ENCODE measurements at regions not wholly inside any gene's neighbourhood (a gene's known extent, or its start where the extent isn't known, plus 50 kb on each side); places are given as distances from the start of the nearest gene placed in this dataset.

DNA sequence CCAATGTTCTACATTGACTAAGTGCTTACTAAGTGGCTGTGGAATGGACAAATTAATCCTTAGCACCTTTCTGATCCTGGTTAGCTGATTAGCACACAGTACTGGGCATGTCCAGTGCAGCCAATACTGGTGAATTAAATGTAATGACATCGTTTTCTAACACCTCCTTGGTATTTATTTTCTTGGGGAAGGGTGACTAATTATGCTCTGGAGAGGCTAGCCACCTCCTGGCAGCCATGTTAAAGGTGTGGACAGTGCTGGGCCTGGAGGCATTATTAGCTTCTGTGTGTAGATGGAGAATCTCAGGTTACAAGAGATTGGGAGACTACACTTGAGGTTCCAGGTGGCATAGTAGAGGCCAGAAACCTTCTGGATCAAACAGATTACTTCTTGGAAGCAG, 230.9 kb upstream of the DDHD1 start:
- Histone ChIP-seq H3K36me3 (ENCODE audit: low read depth) (no peaks in the 10 kb centered on the region), H3K9me2 (ENCODE audit: insufficient read depth) (no peaks in the 10 kb centered on the region), H3K4me3 (no peak overlapping the region), H3K79me2 (ENCODE audit: low read depth) (no peaks in the 10 kb centered on the region), H3K27ac (no peak overlapping the region), H4K20me1 (ENCODE audit: insufficient read depth) (no peaks in the 10 kb centered on the region), H3F3A (ENCODE audit: insufficient read depth, low read depth) (no peaks in the 10 kb centered on the region), H2AFZ (no peak overlapping the region), H3K4me2 (no peak overlapping the region), H3K9me3 (ENCODE audit: insufficient read depth, low read depth) (no peaks in the 10 kb centered on the region), H3K4me1 (replicated peaks; ENCODE audit: insufficient read depth) (no peaks in the 10 kb centered on the region), H3K27me3 (ENCODE audit: insufficient read depth, low read depth) (peaks cover 9% of the 10 kb centered on the region; the same call in 1 of the 2 replicates)
- BruUV-seq (replicated peaks) = no TSS peak
- TF ChIP-seq EZH2 (IDR thresholded peaks at IDR 0.05; ENCODE audit: low read depth) = no peak
- TF ChIP-seq, protein P1, sequence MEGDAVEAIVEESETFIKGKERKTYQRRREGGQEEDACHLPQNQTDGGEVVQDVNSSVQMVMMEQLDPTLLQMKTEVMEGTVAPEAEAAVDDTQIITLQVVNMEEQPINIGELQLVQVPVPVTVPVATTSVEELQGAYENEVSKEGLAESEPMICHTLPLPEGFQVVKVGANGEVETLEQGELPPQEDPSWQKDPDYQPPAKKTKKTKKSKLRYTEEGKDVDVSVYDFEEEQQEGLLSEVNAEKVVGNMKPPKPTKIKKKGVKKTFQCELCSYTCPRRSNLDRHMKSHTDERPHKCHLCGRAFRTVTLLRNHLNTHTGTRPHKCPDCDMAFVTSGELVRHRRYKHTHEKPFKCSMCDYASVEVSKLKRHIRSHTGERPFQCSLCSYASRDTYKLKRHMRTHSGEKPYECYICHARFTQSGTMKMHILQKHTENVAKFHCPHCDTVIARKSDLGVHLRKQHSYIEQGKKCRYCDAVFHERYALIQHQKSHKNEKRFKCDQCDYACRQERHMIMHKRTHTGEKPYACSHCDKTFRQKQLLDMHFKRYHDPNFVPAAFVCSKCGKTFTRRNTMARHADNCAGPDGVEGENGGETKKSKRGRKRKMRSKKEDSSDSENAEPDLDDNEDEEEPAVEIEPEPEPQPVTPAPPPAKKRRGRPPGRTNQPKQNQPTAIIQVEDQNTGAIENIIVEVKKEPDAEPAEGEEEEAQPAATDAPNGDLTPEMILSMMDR (conservative IDR thresholded peaks at IDR 0.05) = no peak
- intact Hi-C loops (cut with micrococcal nuclease; ENCODE audit: unreplicated experiment) = no loop called here
- DNase-seq = no peak
- CTCF ChIA-PET = no interaction called here
- POLR2A ChIA-PET (ENCODE audit: unreplicated experiment) = no interaction called here

DNA sequence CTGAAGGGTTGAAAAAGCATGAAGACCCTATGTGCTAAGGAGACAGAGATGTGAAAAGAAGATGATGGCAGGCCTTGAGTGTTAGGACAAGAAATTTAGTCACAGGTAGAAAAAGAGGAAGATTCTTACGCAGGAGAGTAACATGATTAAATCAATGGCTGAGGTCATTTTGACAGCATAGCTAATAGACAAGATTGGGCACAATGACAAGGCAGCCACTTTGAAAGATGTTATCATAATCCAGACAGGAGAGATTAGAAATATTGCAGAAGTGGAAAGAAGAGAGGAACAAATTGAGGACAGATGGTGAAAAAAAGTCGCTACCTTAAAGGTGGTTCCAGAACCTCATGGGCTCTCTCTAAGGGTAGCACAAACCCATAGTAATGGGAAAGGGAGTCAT, 228.8 kb upstream of the DDHD1 start:
- H3K79me2 ChIP-seq (ENCODE audit: low read depth) = no peaks in the 10 kb centered on the region
- ChIA-PET CTCF (no interaction called here), POLR2A (ENCODE audit: unreplicated experiment) (no interaction called here)
- intact Hi-C loops (cut with micrococcal nuclease; ENCODE audit: unreplicated experiment) = no loop called here
- no peak for DNase-seq
- H3K4me1 ChIP-seq (replicated peaks; ENCODE audit: insufficient read depth) = no peaks in the 10 kb centered on the region
- no peaks in the 10 kb centered on the region for H3F3A ChIP-seq (ENCODE audit: insufficient read depth, low read depth)
- H3K4me2 ChIP-seq = no peak overlapping the region
- no peaks in the 10 kb centered on the region for H3K9me2 ChIP-seq (ENCODE audit: insufficient read depth)
- H3K27me3 ChIP-seq (ENCODE audit: insufficient read depth, low read depth) = no peaks in the 10 kb centered on the region
- H3K36me3 ChIP-seq (ENCODE audit: low read depth) = no peaks in the 10 kb centered on the region
- no peak overlapping the region for H3K27ac ChIP-seq
- TF ChIP-seq, protein P1 (conservative IDR thresholded peaks at IDR 0.05) = no peak
- no peak for TF ChIP-seq EZH2 (IDR thresholded peaks at IDR 0.05; ENCODE audit: low read depth)
- no peak overlapping the region for H2AFZ ChIP-seq
- no TSS peak for BruUV-seq (replicated peaks)
- H4K20me1 ChIP-seq (ENCODE audit: insufficient read depth) = no peaks in the 10 kb centered on the region
- H3K9me3 ChIP-seq (ENCODE audit: insufficient read depth, low read depth) = no peaks in the 10 kb centered on the region
- no peak overlapping the region for H3K4me3 ChIP-seq

DNA sequence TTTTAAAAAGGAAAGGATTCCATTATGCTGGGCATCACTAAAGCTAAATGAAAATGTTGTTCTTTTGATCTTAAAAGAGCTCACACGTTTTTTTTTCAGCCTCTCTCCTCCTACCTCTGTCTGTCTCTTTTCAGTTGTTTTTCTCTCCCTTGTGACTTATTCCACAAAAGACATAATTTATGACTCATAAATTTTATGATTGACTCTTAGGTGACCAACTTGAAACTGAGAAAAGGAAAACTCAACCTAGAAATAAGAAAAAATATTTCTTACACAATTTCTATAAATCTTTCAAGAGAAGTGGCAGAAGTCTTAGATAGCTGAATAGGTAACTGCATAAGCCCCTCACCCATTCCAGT, 227.7 kb upstream of the DDHD1 start:
- no peak overlapping the region for H2AFZ ChIP-seq
- H3K27me3 ChIP-seq (ENCODE audit: insufficient read depth, low read depth) = no peaks in the 10 kb centered on the region
- H3K27ac ChIP-seq = no peak overlapping the region
- TF ChIP-seq, protein P1 (conservative IDR thresholded peaks at IDR 0.05) = no peak
- TF ChIP-seq EZH2 (IDR thresholded peaks at IDR 0.05; ENCODE audit: low read depth) = no peak
- H3K4me3 ChIP-seq = no peak overlapping the region
- H3F3A ChIP-seq (ENCODE audit: insufficient read depth, low read depth) = no peaks in the 10 kb centered on the region
- POLR2A ChIA-PET (ENCODE audit: unreplicated experiment) = no interaction called here
- H3K9me3 ChIP-seq (ENCODE audit: insufficient read depth, low read depth) = no peaks in the 10 kb centered on the region
- CTCF ChIA-PET = no interaction called here
- intact Hi-C loops (cut with micrococcal nuclease; ENCODE audit: unreplicated experiment) = no loop called here
- H3K36me3 ChIP-seq (ENCODE audit: low read depth) = no peaks in the 10 kb centered on the region
- no peaks in the 10 kb centered on the region for H3K79me2 ChIP-seq (ENCODE audit: low read depth)
- no TSS peak for BruUV-seq (replicated peaks)
- H3K9me2 ChIP-seq (ENCODE audit: insufficient read depth) = no peaks in the 10 kb centered on the region
- H3K4me1 ChIP-seq (replicated peaks; ENCODE audit: insufficient read depth) = no peaks in the 10 kb centered on the region
- H4K20me1 ChIP-seq (ENCODE audit: insufficient read depth) = no peaks in the 10 kb centered on the region
- DNase-seq = no peak
- H3K4me2 ChIP-seq = no peak overlapping the region
